Activated T-cell treated with anti-CD3 and anti-CD28 coated beads, Interleukin-2, amount 50 U/mL, for 24 hours (primary cell): ENCODE measurements at regions not wholly inside any gene's neighbourhood (a gene's known extent, or its start where the extent isn't known, plus 50 kb on each side); places are given as distances from the start of the nearest gene placed in this dataset.

Source experiments
- DNase-seq: peaks from one replicate; pipeline ENCODE4 v3.0.0-alpha.2; 2020
- H3K27ac Mint-ChIP-seq: 2 replicates; pipeline ENCODE4 v1.8.0; 2020; ENCODE audit warnings: mild to moderate bottlenecking, mixed read lengths
- H3K27me3 Mint-ChIP-seq: 2 replicates; pipeline ENCODE4 v1.8.0; 2020; ENCODE audit warnings: mixed read lengths
- H3K36me3 Mint-ChIP-seq: 2 replicates; pipeline ENCODE4 v1.8.0; 2020; ENCODE audit warnings: low read depth, mixed read lengths
- H3K4me1 Mint-ChIP-seq: 2 replicates; pipeline ENCODE4 v1.8.0; 2020; ENCODE audit warnings: low read depth, mixed read lengths
- H3K4me3 Mint-ChIP-seq: 2 replicates; pipeline ENCODE4 v1.8.0; 2020; ENCODE audit warnings: mild to moderate bottlenecking, moderate library complexity, mixed read lengths
- H3K9me3 Mint-ChIP-seq: 2 replicates; pipeline ENCODE4 v1.8.0; 2020; ENCODE audit warnings: mixed read lengths

GRCh38 chr1:187442603-187443002, 613.9 kb downstream of the PLA2G4A start:
- H3K4me1 Mint-ChIP-seq, result no peaks in the 10 kb centered on the region
- H3K4me3 Mint-ChIP-seq, result no peak overlapping the region
- H3K27ac Mint-ChIP-seq, result no peak overlapping the region
- no peak for DNase-seq
- no peaks in the 10 kb centered on the region for H3K36me3 Mint-ChIP-seq
- no peaks in the 10 kb centered on the region for H3K27me3 Mint-ChIP-seq
- H3K9me3 Mint-ChIP-seq, result peaks cover 7% of the 10 kb centered on the region

- Mint-ChIP-seq H3K36me3 (no peaks in the 10 kb centered on the region), H3K27ac (no peak overlapping the region), H3K9me3 (peaks cover 7% of the 10 kb centered on the region), H3K4me1 (no peaks in the 10 kb centered on the region), H3K27me3 (no peaks in the 10 kb centered on the region), H3K4me3 (no peak overlapping the region)
- DNase-seq, result no peak
These were observed 615.2 kb downstream of the PLA2G4A start for GRCh38 chr1:187443939-187444338.

- H3K4me3 Mint-ChIP-seq, result no peak overlapping the region
- no peaks in the 10 kb centered on the region for H3K36me3 Mint-ChIP-seq
- H3K4me1 Mint-ChIP-seq, result no peaks in the 10 kb centered on the region
- no peak overlapping the region for H3K27ac Mint-ChIP-seq
- DNase-seq, result no peak
- no peaks in the 10 kb centered on the region for H3K27me3 Mint-ChIP-seq
- H3K9me3 Mint-ChIP-seq, result peaks cover 7% of the 10 kb centered on the region
These were observed 616.3 kb downstream of the PLA2G4A start for GRCh38 chr1:187445066-187445465.

- Mint-ChIP-seq H3K4me3 (no peak overlapping the region), H3K9me3 (peaks cover 2% of the 10 kb centered on the region), H3K27me3 (no peaks in the 10 kb centered on the region), H3K4me1 (no peaks in the 10 kb centered on the region), H3K27ac (no peak overlapping the region), H3K36me3 (no peaks in the 10 kb centered on the region)
- no peak for DNase-seq
These were observed 622.5 kb downstream of the PLA2G4A start for GRCh38 chr1:187451238-187451637.

- no peaks in the 10 kb centered on the region for H3K27me3 Mint-ChIP-seq
- H3K9me3 Mint-ChIP-seq, result peaks cover 2% of the 10 kb centered on the region
- H3K4me1 Mint-ChIP-seq, result no peaks in the 10 kb centered on the region
- DNase-seq, result no peak
- no peak overlapping the region for H3K4me3 Mint-ChIP-seq
- H3K27ac Mint-ChIP-seq, result no peak overlapping the region
- H3K36me3 Mint-ChIP-seq, result no peaks in the 10 kb centered on the region
These were observed 625.3 kb downstream of the PLA2G4A start for GRCh38 chr1:187454010-187454409.

- Mint-ChIP-seq H3K36me3 (no peaks in the 10 kb centered on the region), H3K9me3 (peaks cover 7% of the 10 kb centered on the region), H3K4me3 (no peak overlapping the region), H3K27ac (no peak overlapping the region), H3K4me1 (no peaks in the 10 kb centered on the region), H3K27me3 (no peaks in the 10 kb centered on the region)
- DNase-seq, result no peak
These were observed 627.7 kb downstream of the PLA2G4A start for GRCh38 chr1:187456446-187456845.

- no peak overlapping the region for H3K4me3 Mint-ChIP-seq
- no peak overlapping the region for H3K27ac Mint-ChIP-seq
- H3K4me1 Mint-ChIP-seq, result no peaks in the 10 kb centered on the region
- H3K9me3 Mint-ChIP-seq, result peaks cover 18% of the 10 kb centered on the region
- DNase-seq, result no peak
- no peaks in the 10 kb centered on the region for H3K27me3 Mint-ChIP-seq
- H3K36me3 Mint-ChIP-seq, result no peaks in the 10 kb centered on the region
These were observed 631.3 kb downstream of the PLA2G4A start for GRCh38 chr1:187460093-187460492.

GRCh38 chr1:187464320-187464719, 635.6 kb downstream of the PLA2G4A start:
- no peak overlapping the region for H3K27ac Mint-ChIP-seq
- no peaks in the 10 kb centered on the region for H3K36me3 Mint-ChIP-seq
- H3K9me3 Mint-ChIP-seq, result peaks cover 23% of the 10 kb centered on the region
- no peak overlapping the region for H3K4me3 Mint-ChIP-seq
- no peaks in the 10 kb centered on the region for H3K4me1 Mint-ChIP-seq
- no peaks in the 10 kb centered on the region for H3K27me3 Mint-ChIP-seq
- no peak for DNase-seq

GRCh38 chr1:187465441-187465840, 636.7 kb downstream of the PLA2G4A start:
- Mint-ChIP-seq H3K27me3 (no peaks in the 10 kb centered on the region), H3K4me1 (no peaks in the 10 kb centered on the region), H3K4me3 (no peak overlapping the region), H3K27ac (no peak overlapping the region), H3K36me3 (no peaks in the 10 kb centered on the region), H3K9me3 (peaks cover 22% of the 10 kb centered on the region)
- DNase-seq, result no peak

- Mint-ChIP-seq H3K9me3 (peaks cover 8% of the 10 kb centered on the region), H3K27me3 (no peaks in the 10 kb centered on the region), H3K4me1 (no peaks in the 10 kb centered on the region), H3K36me3 (no peaks in the 10 kb centered on the region), H3K27ac (no peak overlapping the region), H3K4me3 (no peak overlapping the region)
- DNase-seq, result no peak
These were observed 641.1 kb downstream of the PLA2G4A start for GRCh38 chr1:187469836-187470235.

- Mint-ChIP-seq H3K9me3 (peaks cover 3% of the 10 kb centered on the region), H3K27ac (no peak overlapping the region), H3K27me3 (no peaks in the 10 kb centered on the region), H3K36me3 (no peaks in the 10 kb centered on the region), H3K4me3 (no peak overlapping the region), H3K4me1 (no peaks in the 10 kb centered on the region)
- DNase-seq, result no peak
These were observed 642.8 kb downstream of the PLA2G4A start for GRCh38 chr1:187471555-187471954.

- Mint-ChIP-seq H3K4me3 (no peak overlapping the region), H3K27ac (no peak overlapping the region), H3K4me1 (no peaks in the 10 kb centered on the region), H3K36me3 (no peaks in the 10 kb centered on the region), H3K27me3 (no peaks in the 10 kb centered on the region), H3K9me3 (no peaks in the 10 kb centered on the region)
- DNase-seq, result no peak
These were observed 645.6 kb downstream of the PLA2G4A start for GRCh38 chr1:187474336-187474735.

GRCh38 chr1:187476671-187477070, 647.9 kb downstream of the PLA2G4A start:
- Mint-ChIP-seq H3K9me3 (no peaks in the 10 kb centered on the region), H3K36me3 (no peaks in the 10 kb centered on the region), H3K27ac (no peak overlapping the region), H3K27me3 (no peaks in the 10 kb centered on the region), H3K4me1 (no peaks in the 10 kb centered on the region), H3K4me3 (no peak overlapping the region)
- DNase-seq, result no peak

- Mint-ChIP-seq H3K27me3 (no peaks in the 10 kb centered on the region), H3K4me1 (no peaks in the 10 kb centered on the region), H3K4me3 (no peak overlapping the region), H3K9me3 (no peaks in the 10 kb centered on the region), H3K36me3 (no peaks in the 10 kb centered on the region), H3K27ac (no peak overlapping the region)
- no peak for DNase-seq
These were observed 648.4 kb downstream of the PLA2G4A start for GRCh38 chr1:187477103-187477502.

GRCh38 chr1:187477535-187477934, 648.8 kb downstream of the PLA2G4A start:
- DNase-seq, result no peak
- no peaks in the 10 kb centered on the region for H3K27me3 Mint-ChIP-seq
- no peaks in the 10 kb centered on the region for H3K36me3 Mint-ChIP-seq
- no peaks in the 10 kb centered on the region for H3K4me1 Mint-ChIP-seq
- no peak overlapping the region for H3K27ac Mint-ChIP-seq
- H3K9me3 Mint-ChIP-seq, result no peaks in the 10 kb centered on the region
- no peak overlapping the region for H3K4me3 Mint-ChIP-seq

GRCh38 chr1:187481581-187482148, 652.9 kb downstream of the PLA2G4A start:
- Mint-ChIP-seq H3K4me1 (no peaks in the 10 kb centered on the region), H3K27ac (no peak overlapping the region), H3K36me3 (no peaks in the 10 kb centered on the region), H3K9me3 (no peaks in the 10 kb centered on the region), H3K27me3 (no peaks in the 10 kb centered on the region), H3K4me3 (no peak overlapping the region)
- no peak for DNase-seq
